Dermis microvascular lymphatic vessel endothelial cell (primary cell): ENCODE measurements at regions not wholly inside any gene's neighbourhood (a gene's known extent, or its start where the extent isn't known, plus 50 kb on each side); places are given as distances from the start of the nearest gene placed in this dataset.

Experiments used
- DNase-seq, 2 donors: peaks; one replicate each; pipeline versions ENCODE4 v3.0.0 to v3.0.0-alpha.2; 2010; ENCODE audit warnings: low read depth in 2 of 2

GRCh38 chr12:98208816-98209215 is 306.6 kb upstream of the TMPO start:
- no peak for DNase-seq

GRCh38 chr12:98211909-98212695 is 303.3 kb upstream of the TMPO start:
- DNase-seq, result peak in 1 of 2 donors; percentile 8

- no peak for DNase-seq
Observed at GRCh38 chr12:98213556-98213955, 301.8 kb upstream of the TMPO start.

GRCh38 chr12:98217257-98217656 is 298.1 kb upstream of the TMPO start:
- DNase-seq, result no peak

- DNase-seq, result no peak
Observed at GRCh38 chr12:98220636-98221035, 294.8 kb upstream of the TMPO start.

GRCh38 chr12:98221243-98221808 is 294.1 kb upstream of the TMPO start:
- no peak for DNase-seq

GRCh38 chr12:98222135-98222534 is 293.3 kb upstream of the TMPO start:
- DNase-seq, result no peak

- no peak for DNase-seq
Observed at GRCh38 chr12:98224584-98225221, 290.7 kb upstream of the TMPO start.

GRCh38 chr12:98227162-98227561 is 288.2 kb upstream of the TMPO start:
- DNase-seq, result peak; percentile 5 to 7

GRCh38 chr12:98228683-98229539 is 286.5 kb upstream of the TMPO start:
- no peak for DNase-seq

GRCh38 chr12:98229540-98229924 is 285.9 kb upstream of the TMPO start:
- DNase-seq, result no peak

- DNase-seq, result no peak
Observed at GRCh38 chr12:98232753-98233390, 282.5 kb upstream of the TMPO start.

GRCh38 chr12:98235301-98235700 is 280.1 kb upstream of the TMPO start:
- DNase-seq, result no peak

- no peak for DNase-seq
Observed at GRCh38 chr12:98238515-98239130, 276.8 kb upstream of the TMPO start.

GRCh38 chr12:98243190-98243589 is 272.2 kb upstream of the TMPO start:
- no peak for DNase-seq

GRCh38 chr12:98244136-98244535 is 271.3 kb upstream of the TMPO start:
- DNase-seq, result no peak

- no peak for DNase-seq
Observed at GRCh38 chr12:98253207-98254037, 262.0 kb upstream of the TMPO start.

- no peak for DNase-seq
Observed at GRCh38 chr12:98256830-98257229, 258.6 kb upstream of the TMPO start.

- no peak for DNase-seq
Observed at GRCh38 chr12:98259693-98260092, 255.7 kb upstream of the TMPO start.

- DNase-seq, result no peak
Observed at GRCh38 chr12:98260276-98260675, 255.1 kb upstream of the TMPO start.
